ENCODE measurements at regions not wholly inside any gene's neighbourhood (a gene's known extent, or its start where the extent isn't known, plus 50 kb on each side); places are given as distances from the start of the nearest gene placed in this dataset.
"Not testable (repeated sequence)": the region's sequence is repeated elsewhere in the genome, so short reads cannot be mapped to it uniquely, and the experiment has no call there.

- H3K4me3 ChIP-seq (ENCODE audit: low read depth, low read length) = no peak overlapping the region
Measured at GRCh38 chr15:66959875-66960274, 105.5 kb upstream of the SMAD3 start.

GRCh38 chr15:66960519-66960918, 104.9 kb upstream of the SMAD3 start:
- H3K4me3 ChIP-seq (ENCODE audit: low read depth, low read length) = no peak overlapping the region

GRCh38 chr15:66961407-66961884, 104.0 kb upstream of the SMAD3 start:
- no peak overlapping the region for H3K4me3 ChIP-seq (ENCODE audit: low read depth, low read length)

- no peak overlapping the region for H3K4me3 ChIP-seq (ENCODE audit: low read depth, low read length)
Measured at GRCh38 chr15:66961901-66962300, 103.5 kb upstream of the SMAD3 start.

GRCh38 chr15:66962522-66962921, 102.9 kb upstream of the SMAD3 start:
- H3K4me3 ChIP-seq (ENCODE audit: low read depth, low read length) = no peak overlapping the region

GRCh38 chr15:66963084-66963483, 102.3 kb upstream of the SMAD3 start:
- no peak overlapping the region for H3K4me3 ChIP-seq (ENCODE audit: low read depth, low read length)

- H3K4me3 ChIP-seq (ENCODE audit: low read depth, low read length) = no peak overlapping the region
Measured at GRCh38 chr15:66963710-66964109, 101.7 kb upstream of the SMAD3 start.

- no peak overlapping the region for H3K4me3 ChIP-seq (ENCODE audit: low read depth, low read length)
Measured at GRCh38 chr15:66964111-66964738, 101.2 kb upstream of the SMAD3 start.

GRCh38 chr15:66964791-66965190, 100.6 kb upstream of the SMAD3 start:
- H3K4me3 ChIP-seq (ENCODE audit: low read depth, low read length) = no peak overlapping the region

GRCh38 chr15:66965201-66965900, 100.1 kb upstream of the SMAD3 start:
- no peak overlapping the region for H3K4me3 ChIP-seq (ENCODE audit: low read depth, low read length)

GRCh38 chr15:66966256-66966655, 99.1 kb upstream of the SMAD3 start:
- H3K4me3 ChIP-seq (ENCODE audit: low read depth, low read length) = no peak overlapping the region

GRCh38 chr15:66968806-66969596, 96.4 kb upstream of the SMAD3 start:
- no peak overlapping the region for H3K4me3 ChIP-seq (ENCODE audit: low read depth, low read length)

GRCh38 chr15:66974131-66974530, 91.3 kb upstream of the SMAD3 start:
- H3K4me3 ChIP-seq (ENCODE audit: low read depth, low read length) = not testable (repeated sequence)

GRCh38 chr15:66976106-66976640, 89.2 kb upstream of the SMAD3 start:
- not testable (repeated sequence) for H3K4me3 ChIP-seq (ENCODE audit: low read depth, low read length)

- H3K4me3 ChIP-seq (ENCODE audit: low read depth, low read length) = not testable (repeated sequence)
Measured at GRCh38 chr15:66980326-66980725, 85.1 kb upstream of the SMAD3 start.

- H3K4me3 ChIP-seq (ENCODE audit: low read depth, low read length) = no peak overlapping the region
Measured at GRCh38 chr15:66981771-66982170, 83.6 kb upstream of the SMAD3 start.

- no peak overlapping the region for H3K4me3 ChIP-seq (ENCODE audit: low read depth, low read length)
Measured at GRCh38 chr15:66982250-66982649, 83.2 kb upstream of the SMAD3 start.

GRCh38 chr15:66982816-66983215, 82.6 kb upstream of the SMAD3 start:
- H3K4me3 ChIP-seq (ENCODE audit: low read depth, low read length) = no peak overlapping the region

- H3K4me3 ChIP-seq (ENCODE audit: low read depth, low read length) = no peak overlapping the region
Measured at GRCh38 chr15:66985653-66986052, 79.7 kb upstream of the SMAD3 start.

- no peak overlapping the region for H3K4me3 ChIP-seq (ENCODE audit: low read depth, low read length)
Measured at GRCh38 chr15:66986951-66987350, 78.5 kb upstream of the SMAD3 start.

GRCh38 chr15:66993090-66993489, 72.3 kb upstream of the SMAD3 start:
- H3K4me3 ChIP-seq (ENCODE audit: low read depth, low read length) = no peak overlapping the region

All from iPS-11a (cell line).